GM18868 (cell line): ENCODE measurements at regions not wholly inside any gene's neighbourhood (a gene's known extent, or its start where the extent isn't known, plus 50 kb on each side); places are given as distances from the start of the nearest gene placed in this dataset.
"Not testable (repeated sequence)": the region's sequence is repeated elsewhere in the genome, so short reads cannot be mapped to it uniquely, and the experiment has no call there.

ENCODE experiments used
- ATAC-seq: cut with Tn5 transposase; IDR thresholded peaks from one replicate; pipeline ENCODE4 v1.9.1; 2021; ENCODE audit warnings: mild to moderate bottlenecking, moderate library complexity; ENCODE audit not compliant: unreplicated experiment

GRCh38 chr2:59851836-59852475, 701.5 kb downstream of the BCL11A start:
- no peak for ATAC-seq

- ATAC-seq = no peak
Observed at GRCh38 chr2:59850554-59850953, 702.9 kb downstream of the BCL11A start.

DNA sequence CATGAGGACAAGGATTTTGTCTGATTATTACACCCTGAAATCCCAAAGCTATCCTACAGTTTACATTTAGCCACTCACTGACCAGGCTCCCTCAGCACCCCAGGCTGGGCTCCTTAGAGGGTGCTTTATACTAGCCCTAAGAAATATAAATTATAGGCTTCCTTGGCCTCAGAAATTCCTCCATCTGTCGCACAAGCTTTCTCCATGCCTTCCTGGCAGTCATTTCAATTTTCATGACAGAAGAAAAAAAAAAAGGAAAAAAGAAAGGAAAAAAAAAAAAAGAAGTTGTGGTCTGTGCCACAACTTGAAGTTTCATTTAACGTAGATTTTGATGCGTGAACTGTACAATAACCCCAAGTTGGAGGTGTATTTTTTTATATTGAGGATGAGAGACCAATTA, 719.5 kb downstream of the BCL11A start:
- no peak for ATAC-seq

DNA sequence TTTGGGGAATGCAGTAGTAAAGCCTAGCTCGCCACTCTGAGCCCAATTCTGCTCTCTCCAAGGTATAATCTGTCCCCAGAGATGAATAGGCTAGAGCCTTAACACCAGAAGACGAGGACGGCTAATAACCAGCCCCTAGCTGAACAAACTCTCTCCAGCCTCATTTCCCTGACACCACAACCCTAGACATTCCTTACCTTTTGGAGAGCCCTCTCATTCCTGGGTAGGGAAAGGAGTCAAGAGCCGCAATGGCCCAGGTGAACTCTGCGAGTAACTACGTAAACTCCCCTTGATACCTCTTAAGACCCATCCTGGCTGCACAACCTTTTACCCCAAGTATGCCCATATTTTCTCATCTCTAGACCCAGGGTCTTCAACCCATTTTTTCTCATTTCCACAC, 722.9 kb downstream of the BCL11A start:
- no peak for ATAC-seq

DNA sequence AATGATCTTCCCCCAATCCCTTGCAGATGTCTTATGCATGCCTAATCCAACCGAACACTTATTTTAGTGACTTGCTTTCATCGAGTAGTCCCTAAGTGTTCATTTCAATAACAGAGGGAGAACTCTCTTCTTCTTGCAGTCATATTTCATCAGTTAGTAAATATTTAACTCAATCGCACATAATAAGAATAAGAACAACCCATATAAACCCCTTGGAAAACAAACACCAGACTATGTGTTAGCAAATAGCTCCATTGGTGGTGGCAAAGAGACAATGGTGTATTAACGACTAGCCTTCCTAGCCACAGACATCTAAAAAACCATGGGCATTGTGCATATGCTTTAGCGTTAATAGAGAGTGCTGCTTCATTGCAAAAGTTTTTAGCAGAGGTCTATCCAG, 725.8 kb downstream of the BCL11A start:
- no peak for ATAC-seq

DNA sequence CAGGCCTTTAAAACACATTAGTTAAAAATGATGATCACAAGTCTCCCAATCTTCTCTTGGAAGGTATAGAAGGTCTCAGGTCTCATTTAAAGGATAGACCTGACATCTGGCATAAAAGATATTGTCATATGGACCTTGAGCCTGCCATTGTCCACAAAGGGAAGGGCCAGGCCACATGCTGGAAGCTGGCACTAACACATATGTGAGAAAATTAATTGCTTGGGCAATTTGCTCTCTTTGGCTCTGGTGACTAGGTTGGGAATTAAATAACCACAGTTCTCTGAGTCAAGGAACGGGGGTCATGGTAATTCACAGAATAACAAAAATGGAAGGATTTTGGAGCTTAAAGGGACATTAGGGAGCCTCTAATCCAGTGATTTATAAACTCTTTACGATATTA, 727.3 kb downstream of the BCL11A start:
- no peak for ATAC-seq

GRCh38 chr2:59824314-59824713, 729.1 kb downstream of the BCL11A start:
- no peak for ATAC-seq

- no peak for ATAC-seq
Observed at GRCh38 chr2:59816075-59816474, 737.4 kb downstream of the BCL11A start.

- ATAC-seq = not testable (repeated sequence)
Observed at GRCh38 chr2:59810283-59810682, 743.2 kb downstream of the BCL11A start.

DNA sequence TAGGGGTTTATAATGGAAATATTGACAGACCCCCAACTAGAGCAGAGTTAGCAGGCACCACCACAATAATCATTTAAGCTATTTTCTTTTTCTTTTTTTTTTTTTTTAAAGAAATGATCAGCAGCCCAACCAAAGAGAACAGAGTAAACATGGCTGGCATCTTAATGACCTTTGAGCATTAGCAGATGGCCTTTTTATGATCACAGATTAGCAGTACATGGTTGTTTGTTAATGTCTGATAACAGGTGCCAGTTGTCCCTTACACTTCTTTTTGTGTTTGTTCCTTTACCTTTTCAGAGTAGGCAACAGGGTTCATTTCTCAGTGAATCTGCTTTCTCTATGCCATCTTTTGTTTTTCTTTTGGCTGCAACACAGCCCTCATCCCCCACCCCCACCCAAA, 747.0 kb downstream of the BCL11A start:
- ATAC-seq = no peak

DNA sequence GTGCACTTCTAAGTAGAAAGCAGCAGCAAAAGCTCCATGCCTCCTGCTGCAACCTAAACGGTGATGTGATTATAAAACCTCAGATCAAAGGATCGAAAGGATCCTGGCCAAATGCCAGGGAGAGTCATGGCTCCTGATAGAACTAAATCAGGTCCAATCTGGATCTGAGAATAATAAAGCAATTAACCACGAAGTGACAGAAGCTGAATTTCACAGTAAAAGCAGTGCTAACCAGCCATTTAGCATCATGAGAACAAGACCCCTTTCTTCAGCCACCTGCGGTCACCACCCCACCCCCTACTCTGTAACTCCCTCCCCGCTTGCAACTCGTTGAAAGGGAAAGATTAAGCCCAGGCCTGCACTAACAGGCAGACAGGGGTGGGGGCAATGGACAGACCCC, 748.7 kb downstream of the BCL11A start:
- no peak for ATAC-seq

DNA sequence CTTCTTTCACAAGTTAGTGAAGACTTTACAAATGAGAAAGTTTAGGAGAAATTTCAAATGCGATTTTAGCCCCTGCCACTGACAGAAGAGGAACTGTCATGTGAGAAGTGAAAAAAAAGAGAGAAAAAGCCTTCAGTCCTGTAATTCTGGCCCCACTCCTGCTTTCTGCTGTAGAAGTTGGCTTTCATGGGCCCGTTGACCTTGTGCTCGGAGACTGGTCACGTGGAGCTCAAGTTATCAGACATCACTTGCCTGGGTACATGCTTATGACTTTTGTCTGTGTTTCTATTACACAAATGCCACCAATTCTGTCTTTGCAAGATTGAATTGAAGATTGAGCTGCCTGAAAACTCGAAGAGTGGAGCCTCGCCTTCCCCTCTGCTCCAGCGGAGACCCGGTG, 749.9 kb downstream of the BCL11A start:
- ATAC-seq = no peak

DNA sequence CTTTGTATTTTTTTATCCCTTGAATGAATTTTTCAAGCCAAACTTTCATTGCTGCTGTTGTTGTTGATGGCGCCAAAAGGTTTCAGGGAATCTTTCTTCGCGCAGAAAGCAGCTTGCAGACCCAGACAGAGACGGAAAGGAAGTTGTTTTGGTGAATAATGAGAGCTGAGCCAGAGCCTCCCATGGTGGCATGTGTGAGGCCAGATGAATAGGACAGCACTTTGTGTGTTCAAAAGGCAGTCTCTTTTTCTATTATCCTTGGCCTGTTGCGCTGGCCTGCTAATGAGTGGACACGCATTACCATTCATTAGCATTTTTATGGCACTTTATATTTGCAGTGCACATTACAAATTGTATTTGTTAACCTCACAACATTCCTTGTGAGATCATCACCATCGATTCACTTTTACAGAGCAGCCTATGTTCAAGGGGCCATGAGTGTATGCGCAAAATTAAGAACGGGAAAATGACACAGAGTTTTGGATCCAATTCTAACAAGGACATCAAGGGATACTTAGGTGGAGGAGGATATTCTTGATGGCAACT, 754.7 kb downstream of the BCL11A start:
- ATAC-seq = no peak

GRCh38 chr2:59791004-59791618, 762.3 kb downstream of the BCL11A start:
- no peak for ATAC-seq

- ATAC-seq = no peak
Observed at GRCh38 chr2:59790186-59791003, 763.1 kb downstream of the BCL11A start.

GRCh38 chr2:59789523-59789922, 763.9 kb downstream of the BCL11A start:
- ATAC-seq = no peak

GRCh38 chr2:59787095-59787494, 766.4 kb downstream of the BCL11A start:
- ATAC-seq = no peak

DNA sequence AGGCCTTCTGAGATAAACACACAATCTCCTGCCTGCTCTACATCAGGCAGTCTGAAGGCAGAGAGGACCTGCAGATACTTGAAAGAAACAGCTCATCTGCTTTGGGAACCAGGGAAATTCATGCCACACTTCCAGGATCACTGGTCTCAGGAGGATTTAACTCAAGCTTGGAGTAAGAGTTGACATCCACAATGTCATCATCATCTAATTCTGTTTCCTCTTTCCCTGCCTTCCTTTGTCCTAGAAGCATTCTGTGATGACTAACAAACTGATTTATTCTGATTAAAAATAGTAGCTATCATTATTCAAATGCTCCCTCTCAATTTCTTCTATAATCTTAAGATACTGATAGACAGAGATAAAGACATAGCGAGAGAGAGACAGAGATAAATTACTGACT, 766.8 kb downstream of the BCL11A start:
- no peak for ATAC-seq

DNA sequence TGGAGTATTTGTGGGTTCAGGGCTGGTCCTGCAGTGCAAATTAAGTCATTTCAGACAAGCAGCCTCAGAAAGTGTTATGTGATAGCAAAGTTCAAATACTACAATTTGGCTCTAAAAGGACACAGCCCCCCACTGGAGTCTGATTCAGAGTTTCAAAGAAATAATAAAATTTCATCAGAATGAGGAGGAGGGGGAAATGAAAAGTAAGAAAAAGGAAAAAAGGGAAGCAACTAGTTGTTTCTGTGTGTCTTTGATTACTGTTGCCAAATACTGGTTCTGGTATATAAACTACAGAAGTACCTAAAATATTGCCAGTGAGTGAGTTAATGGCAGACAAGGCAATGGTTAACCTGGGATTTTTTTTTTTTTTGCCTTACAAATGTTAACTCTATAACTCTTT, 773.9 kb downstream of the BCL11A start:
- no peak for ATAC-seq

GRCh38 chr2:59777120-59777519, 776.3 kb downstream of the BCL11A start:
- no peak for ATAC-seq

- no peak for ATAC-seq
Observed at GRCh38 chr2:59776726-59777008, 776.8 kb downstream of the BCL11A start.

DNA sequence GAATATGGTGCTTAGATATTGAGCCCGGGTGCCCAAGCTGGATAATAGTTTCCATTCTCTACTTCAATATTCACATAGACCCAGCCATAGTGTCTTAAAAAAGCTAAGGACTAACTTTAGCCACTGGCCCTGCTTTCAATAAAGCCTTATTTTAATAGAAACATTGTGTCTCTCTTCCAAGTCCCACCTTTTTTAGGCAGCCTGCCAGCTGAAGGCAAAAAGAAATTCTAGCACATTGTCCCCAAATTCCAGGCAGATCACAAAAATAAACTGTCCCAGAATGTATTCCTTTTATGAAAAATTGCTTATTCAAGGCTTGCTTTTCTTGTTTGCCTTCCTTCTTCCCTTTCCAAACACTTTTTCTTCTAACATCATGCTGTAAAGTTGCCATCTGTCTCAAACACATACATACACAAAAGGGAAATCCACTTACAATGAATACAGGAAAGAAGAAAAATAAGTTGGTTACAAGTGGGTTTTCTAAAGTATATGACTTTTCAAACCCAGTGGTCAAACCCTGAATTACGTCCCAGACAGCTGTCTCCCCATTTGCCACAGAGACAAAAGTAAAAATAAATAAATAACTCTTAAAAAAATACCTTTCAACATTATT, 778.5 kb downstream of the BCL11A start:
- no peak for ATAC-seq
